Tibial nerve (tissue), 4 donors: ENCODE measurements at regions not wholly inside any gene's neighbourhood (a gene's known extent, or its start where the extent isn't known, plus 50 kb on each side); places are given as distances from the start of the nearest gene placed in this dataset.

Experiments
- CTCF ChIP-seq, 5 experiments: fragments of 200-600 bp in 3 of 5; fragments of 450-650 bp in 2 of 5; sonication (generic) in 3 of 5; IDR thresholded peaks; one replicate each; pipeline ENCODE4 v1.5.1; 2016 to 2019; ENCODE audit warnings: antibody characterized with exemption in 5 of 5, mild to moderate bottlenecking in 3 of 5, moderate library complexity in 2 of 5
- EP300 ChIP-seq, 2 donors: sonication (generic); formaldehyde crosslinking; IDR thresholded peaks; one replicate each; pipeline ENCODE4 v1.6.1; 2017; ENCODE audit warnings: antibody characterized with exemption in 2 of 2, mild to moderate bottlenecking in 1 of 2
- POLR2A ChIP-seq, 2 donors: fragments of 450-650 bp; IDR thresholded peaks; one replicate each; pipeline ENCODE4 v1.6.1; 2017; ENCODE audit warnings: antibody characterized with exemption in 2 of 2, mild to moderate bottlenecking in 2 of 2, moderate library complexity in 2 of 2

- TF ChIP-seq CTCF (IDR thresholded peaks at IDR 0.05) (no peak), POLR2A (IDR thresholded peaks at IDR 0.05) (no peak), EP300 (IDR thresholded peaks at IDR 0.05) (no peak)
Observed at GRCh38 chr17:11006530-11006929, 168.6 kb upstream of the PIRT start.
